Bronchial epithelial cell (primary cell): ENCODE measurements at regions not wholly inside any gene's neighbourhood (a gene's known extent, or its start where the extent isn't known, plus 50 kb on each side); places are given as distances from the start of the nearest gene placed in this dataset.

Experiments used
- DNase-seq: peaks from one replicate; pipeline ENCODE4 v3.0.0-alpha.2; 2010; ENCODE audit warnings: low read depth
- FAIRE-seq: peaks from 2 replicates; lab custom pipeline; 2011; peaks lifted over from hg19 to GRCh38; lab: Jason Lieb, UNC
- H3K27me3 ChIP-seq: 2 replicates; pipeline ENCODE4 v1.5.1; 2011; ENCODE audit warnings: low read length; ENCODE audit not compliant: control insufficient read depth, insufficient read depth
- H3K36me3 ChIP-seq: 2 replicates; pipeline ENCODE4 v1.5.1; 2011; ENCODE audit warnings: low read length; ENCODE audit not compliant: control insufficient read depth, insufficient read depth
- H3K4me3 ChIP-seq: 2 replicates; pipeline ENCODE4 v1.5.1; 2011; ENCODE audit warnings: mild to moderate bottlenecking, low read depth, low read length, control low read depth
- TF ChIP-seq, protein P1 (sequence below): IDR thresholded peaks from 2 replicates; pipeline ENCODE4 v1.5.1; 2011; ENCODE audit warnings: mild to moderate bottlenecking, moderate library complexity, low read length, control low read depth, inconsistent platforms; ENCODE audit not compliant: insufficient read depth, severe bottlenecking

DNA sequence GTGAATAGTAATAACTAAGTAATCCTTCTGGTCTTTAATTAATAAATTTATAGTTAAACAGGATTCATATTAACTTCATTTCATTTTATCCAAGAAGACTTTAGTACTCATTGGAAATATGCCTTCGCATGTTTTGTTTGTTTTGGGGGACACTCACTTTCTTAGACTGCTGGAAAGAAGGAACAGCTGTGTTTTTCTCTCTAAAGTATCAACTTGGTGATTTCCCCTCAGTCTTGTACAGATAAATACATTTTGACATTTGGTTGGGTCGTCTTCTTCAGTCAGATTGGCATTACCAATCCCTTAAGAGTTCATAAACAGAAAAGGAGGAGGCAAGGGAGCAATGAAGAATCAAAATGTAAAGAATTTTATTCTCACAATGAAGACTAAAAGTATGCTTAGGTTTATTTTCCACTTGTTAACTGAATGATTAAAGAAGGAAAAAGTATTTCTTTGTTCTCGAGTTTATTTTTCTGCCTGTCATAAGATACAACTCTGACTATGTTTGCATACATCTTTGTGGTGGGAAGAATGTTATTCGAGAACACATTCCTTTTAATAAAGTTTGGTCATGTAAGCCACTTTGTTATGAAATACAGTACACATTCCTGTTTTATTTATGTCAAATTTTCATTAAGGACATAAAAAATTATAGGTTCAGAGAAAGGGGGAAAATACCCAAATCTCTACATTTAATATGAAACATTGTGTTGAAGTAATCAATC, 140.2 kb downstream of the GMNC start:
- H3K4me3 ChIP-seq: no peak overlapping the region
- TF ChIP-seq, protein P1, sequence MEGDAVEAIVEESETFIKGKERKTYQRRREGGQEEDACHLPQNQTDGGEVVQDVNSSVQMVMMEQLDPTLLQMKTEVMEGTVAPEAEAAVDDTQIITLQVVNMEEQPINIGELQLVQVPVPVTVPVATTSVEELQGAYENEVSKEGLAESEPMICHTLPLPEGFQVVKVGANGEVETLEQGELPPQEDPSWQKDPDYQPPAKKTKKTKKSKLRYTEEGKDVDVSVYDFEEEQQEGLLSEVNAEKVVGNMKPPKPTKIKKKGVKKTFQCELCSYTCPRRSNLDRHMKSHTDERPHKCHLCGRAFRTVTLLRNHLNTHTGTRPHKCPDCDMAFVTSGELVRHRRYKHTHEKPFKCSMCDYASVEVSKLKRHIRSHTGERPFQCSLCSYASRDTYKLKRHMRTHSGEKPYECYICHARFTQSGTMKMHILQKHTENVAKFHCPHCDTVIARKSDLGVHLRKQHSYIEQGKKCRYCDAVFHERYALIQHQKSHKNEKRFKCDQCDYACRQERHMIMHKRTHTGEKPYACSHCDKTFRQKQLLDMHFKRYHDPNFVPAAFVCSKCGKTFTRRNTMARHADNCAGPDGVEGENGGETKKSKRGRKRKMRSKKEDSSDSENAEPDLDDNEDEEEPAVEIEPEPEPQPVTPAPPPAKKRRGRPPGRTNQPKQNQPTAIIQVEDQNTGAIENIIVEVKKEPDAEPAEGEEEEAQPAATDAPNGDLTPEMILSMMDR: no peak
- no peaks in the 10 kb centered on the region for H3K27me3 ChIP-seq
- DNase-seq (no peak), FAIRE-seq (no peak)
- no peaks in the 10 kb centered on the region for H3K36me3 ChIP-seq

DNA sequence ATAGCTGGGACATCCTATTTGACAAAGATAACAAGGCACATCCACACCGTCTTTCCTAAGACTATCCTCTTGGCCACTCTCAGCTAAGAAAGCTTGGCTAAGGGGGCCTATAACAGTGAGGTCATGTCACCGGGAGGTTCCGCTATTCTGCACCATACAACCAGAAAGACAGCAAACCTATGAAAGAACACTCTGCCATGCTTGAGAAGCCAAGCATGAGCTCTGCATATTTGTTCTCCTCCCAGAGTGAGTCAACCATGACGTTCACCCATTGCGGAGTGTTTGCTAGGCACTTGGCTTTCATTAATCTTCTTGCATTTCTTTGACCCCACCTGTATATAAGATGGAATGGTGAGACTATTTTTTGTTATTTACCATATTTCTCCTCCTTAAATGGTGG, 141.2 kb downstream of the GMNC start:
- Histone ChIP-seq H3K36me3 (no peaks in the 10 kb centered on the region), H3K4me3 (no peak overlapping the region), H3K27me3 (no peaks in the 10 kb centered on the region)
- FAIRE-seq: peak; percentile 58
- TF ChIP-seq, protein P1: no peak
- DNase-seq: peak; percentile 50

DNA sequence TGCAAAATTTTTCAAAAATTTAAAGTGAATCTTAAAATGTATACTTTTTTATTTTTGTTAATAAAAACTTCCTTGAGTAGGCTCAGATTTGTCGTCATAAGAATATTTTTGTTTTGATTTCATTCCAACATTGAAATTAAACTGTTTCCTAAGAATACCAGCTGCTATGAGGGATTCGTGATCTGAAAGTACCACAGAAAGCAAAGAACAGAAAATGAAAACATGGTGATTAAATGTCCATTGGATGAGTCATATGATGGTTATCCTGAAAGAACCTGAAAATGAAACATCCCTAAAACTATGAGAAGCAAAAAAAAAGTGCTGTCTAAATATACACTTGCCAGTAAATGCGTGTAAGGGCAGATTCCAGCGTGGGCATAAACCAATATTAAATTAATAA, 143.8 kb downstream of the GMNC start:
- Histone ChIP-seq H3K27me3 (no peaks in the 10 kb centered on the region), H3K4me3 (no peak overlapping the region), H3K36me3 (no peaks in the 10 kb centered on the region)
- TF ChIP-seq, protein P1: no peak
- FAIRE-seq (no peak), DNase-seq (peak; percentile 68)

DNA sequence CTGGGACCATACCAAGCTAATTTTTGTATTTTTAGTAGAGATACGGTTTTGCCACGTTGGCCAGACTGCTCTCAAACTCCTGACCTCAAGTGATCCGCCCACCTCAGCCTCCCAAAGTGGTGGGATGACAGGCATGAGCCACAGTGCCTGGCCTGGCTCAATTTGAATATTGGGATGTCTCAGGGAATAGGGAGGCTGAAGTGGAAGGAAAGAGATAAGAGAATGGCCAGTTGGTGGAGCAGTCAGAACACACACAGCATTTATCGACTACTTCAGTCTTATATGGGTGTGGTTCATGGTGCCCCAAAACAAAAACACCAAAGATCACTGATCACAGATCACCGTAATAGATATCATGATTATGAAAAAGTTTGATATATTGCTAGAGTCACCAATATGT, 144.4 kb downstream of the GMNC start:
- H3K27me3 ChIP-seq: no peaks in the 10 kb centered on the region
- no peaks in the 10 kb centered on the region for H3K36me3 ChIP-seq
- DNase-seq: no peak
- TF ChIP-seq, protein P1: no peak
- H3K4me3 ChIP-seq: no peak overlapping the region
- FAIRE-seq: no peak

DNA sequence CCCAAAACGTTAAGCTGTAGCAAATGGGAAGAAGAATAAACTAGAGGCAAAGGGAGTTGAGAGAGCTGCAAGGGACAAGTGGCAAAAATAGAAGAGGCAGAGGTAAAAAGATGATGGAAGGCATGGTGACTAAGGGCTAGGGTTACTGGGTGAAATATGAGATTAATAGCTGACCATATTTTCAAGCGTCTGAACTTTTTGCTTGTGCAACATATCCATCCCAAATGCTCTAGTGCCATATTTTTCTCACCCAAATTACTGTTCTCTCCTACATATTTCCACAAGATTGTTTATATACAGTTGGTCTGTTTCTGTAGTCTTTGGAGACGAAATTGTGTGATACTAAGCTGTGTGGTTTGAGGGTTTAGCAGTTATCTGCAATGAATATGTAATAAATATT, 145.5 kb downstream of the GMNC start:
- no peak overlapping the region for H3K4me3 ChIP-seq
- TF ChIP-seq, protein P1: no peak
- no peak for DNase-seq
- H3K36me3 ChIP-seq: no peaks in the 10 kb centered on the region
- no peak for FAIRE-seq
- no peaks in the 10 kb centered on the region for H3K27me3 ChIP-seq

DNA sequence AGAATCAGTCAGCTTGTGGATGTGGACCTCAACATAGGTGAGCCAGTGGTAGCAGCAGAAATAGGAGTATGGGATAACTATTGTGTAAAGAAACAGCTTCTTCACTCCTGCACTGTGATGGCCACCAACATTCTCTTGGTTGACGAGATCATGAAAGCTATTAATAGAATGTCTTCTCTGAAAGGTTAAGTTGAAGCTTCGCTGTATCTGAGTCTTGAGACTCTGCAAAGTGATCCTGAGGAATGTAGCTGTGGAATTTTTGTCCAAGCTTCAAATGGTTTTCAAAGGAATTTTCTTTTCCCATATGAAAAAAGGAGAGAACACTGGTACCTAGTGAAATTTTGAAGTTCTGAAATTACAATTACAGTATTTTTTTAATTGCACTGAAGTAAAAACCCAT, 146.3 kb downstream of the GMNC start:
- DNase-seq (no peak), FAIRE-seq (no peak)
- no peaks in the 10 kb centered on the region for H3K36me3 ChIP-seq
- no peak overlapping the region for H3K4me3 ChIP-seq
- TF ChIP-seq, protein P1: no peak
- H3K27me3 ChIP-seq: no peaks in the 10 kb centered on the region
